ENCODE measurements at regions not wholly inside any gene's neighbourhood (a gene's known extent, or its start where the extent isn't known, plus 50 kb on each side); places are given as distances from the start of the nearest gene placed in this dataset.

DNA sequence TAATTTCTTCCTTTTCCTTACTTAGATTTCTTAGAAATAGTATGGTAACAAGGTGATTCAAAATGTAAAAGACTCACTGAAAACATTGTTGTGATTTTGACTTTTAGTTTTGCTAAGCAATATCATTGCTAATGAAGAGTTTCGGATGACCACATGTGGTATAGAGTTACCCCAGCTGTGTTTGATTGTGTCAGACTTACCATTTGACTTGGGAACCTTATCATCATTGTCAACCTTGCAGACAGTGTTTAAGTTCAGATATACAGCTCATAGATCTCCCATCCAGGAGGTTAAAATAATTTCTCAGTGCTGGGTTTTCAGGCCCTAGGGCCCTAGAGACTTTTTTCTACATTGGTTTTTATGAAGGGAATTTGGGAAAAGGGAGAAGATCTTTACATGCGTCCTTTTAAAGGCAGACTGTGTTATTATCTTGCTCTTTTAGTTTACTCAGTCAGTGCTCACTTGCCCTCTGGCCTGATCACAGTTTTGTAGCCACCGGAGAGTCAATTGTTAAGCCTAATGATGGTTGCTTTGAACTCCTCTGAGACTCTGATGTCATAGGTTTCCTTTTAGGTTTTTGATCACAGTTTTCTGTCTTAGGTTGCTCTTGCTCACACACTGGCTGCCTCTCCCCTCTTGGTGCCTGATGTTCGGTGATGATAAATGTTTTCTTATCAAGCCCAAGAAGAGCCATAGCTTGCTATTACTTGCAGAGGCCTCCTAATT is 133.5 kb upstream of the ZPLD1 start:
- no peak for DNase-seq (ENCODE audit: low read depth)
- H3K4me3 ChIP-seq (ENCODE audit: low read depth, low read length), result no peak overlapping the region
- TF ChIP-seq, protein P1, sequence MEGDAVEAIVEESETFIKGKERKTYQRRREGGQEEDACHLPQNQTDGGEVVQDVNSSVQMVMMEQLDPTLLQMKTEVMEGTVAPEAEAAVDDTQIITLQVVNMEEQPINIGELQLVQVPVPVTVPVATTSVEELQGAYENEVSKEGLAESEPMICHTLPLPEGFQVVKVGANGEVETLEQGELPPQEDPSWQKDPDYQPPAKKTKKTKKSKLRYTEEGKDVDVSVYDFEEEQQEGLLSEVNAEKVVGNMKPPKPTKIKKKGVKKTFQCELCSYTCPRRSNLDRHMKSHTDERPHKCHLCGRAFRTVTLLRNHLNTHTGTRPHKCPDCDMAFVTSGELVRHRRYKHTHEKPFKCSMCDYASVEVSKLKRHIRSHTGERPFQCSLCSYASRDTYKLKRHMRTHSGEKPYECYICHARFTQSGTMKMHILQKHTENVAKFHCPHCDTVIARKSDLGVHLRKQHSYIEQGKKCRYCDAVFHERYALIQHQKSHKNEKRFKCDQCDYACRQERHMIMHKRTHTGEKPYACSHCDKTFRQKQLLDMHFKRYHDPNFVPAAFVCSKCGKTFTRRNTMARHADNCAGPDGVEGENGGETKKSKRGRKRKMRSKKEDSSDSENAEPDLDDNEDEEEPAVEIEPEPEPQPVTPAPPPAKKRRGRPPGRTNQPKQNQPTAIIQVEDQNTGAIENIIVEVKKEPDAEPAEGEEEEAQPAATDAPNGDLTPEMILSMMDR (conservative IDR thresholded peaks at IDR 0.05; ENCODE audit: low read depth, low read length), result no peak

DNA sequence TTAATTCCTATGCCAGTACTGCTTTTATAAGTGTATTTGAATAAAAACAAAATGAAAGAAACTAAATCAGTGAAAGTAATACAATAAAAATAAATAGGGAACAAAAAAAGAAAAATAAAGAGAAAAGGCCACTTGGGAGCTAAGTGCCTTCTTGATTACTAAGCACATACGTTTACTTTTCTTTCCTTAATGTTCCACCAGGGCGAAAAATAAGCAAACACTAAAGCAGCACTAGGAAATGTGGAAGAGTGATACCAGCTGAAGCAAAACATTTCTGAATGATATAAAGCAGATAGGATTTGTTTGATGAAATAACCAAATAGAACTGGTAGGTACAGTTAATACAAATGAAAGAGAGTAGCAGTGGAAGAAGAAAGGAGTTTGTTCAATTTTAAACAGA is 132.8 kb upstream of the ZPLD1 start:
- no peak for DNase-seq (ENCODE audit: low read depth)

DNA sequence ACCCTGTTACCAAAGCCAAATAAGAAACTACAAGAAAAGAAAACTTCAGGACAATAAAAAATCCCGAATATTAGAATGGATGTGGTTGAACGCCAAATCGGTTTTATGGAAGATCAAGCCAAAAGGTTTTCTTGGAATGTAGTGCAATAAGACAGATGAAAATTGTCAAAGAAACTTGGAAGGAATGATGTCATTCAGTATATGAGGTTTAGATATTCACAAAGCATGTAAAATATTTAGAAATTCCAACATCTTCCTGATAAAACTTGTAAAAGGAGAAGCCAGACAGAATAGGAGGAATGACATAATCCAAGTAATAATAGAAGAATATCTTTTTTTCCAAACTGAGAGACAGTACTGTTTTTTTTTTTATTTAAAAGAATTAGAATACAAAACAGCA is 130.3 kb upstream of the ZPLD1 start:
- TF ChIP-seq, protein P1 (conservative IDR thresholded peaks at IDR 0.05; ENCODE audit: low read depth, low read length), result no peak
- no peak overlapping the region for H3K4me3 ChIP-seq (ENCODE audit: low read depth, low read length)
- no peak for DNase-seq (ENCODE audit: low read depth)

More for the DNA sequence above, 132.8 kb upstream of the ZPLD1 start:
- H3K4me3 ChIP-seq (ENCODE audit: low read depth, low read length), result no peak overlapping the region
- TF ChIP-seq, protein P1 (conservative IDR thresholded peaks at IDR 0.05; ENCODE audit: low read depth, low read length), result no peak

DNA sequence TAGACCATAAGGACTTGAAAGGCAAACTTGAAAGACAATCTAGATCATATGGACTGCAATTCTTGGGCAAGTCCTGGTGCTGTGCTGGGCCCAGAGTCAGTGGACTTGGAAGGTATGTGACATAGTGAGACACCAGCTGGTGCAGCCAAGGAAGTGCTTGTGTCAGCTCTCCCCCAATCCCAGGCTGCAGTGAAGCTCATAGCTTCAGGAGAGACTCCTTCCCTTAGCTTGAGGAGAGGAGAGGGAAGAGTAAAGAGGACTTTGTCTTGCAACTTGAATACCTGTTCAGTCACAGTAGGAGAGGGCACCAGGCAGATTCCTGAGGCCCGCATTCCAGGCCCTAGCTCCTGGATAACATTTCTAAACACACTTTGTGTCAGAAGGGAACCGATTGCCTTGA is 127.4 kb upstream of the ZPLD1 start:
- H3K4me3 ChIP-seq (ENCODE audit: low read depth, low read length), result no peak overlapping the region
- TF ChIP-seq, protein P1 (conservative IDR thresholded peaks at IDR 0.05; ENCODE audit: low read depth, low read length), result no peak
- no peak for DNase-seq (ENCODE audit: low read depth)

DNA sequence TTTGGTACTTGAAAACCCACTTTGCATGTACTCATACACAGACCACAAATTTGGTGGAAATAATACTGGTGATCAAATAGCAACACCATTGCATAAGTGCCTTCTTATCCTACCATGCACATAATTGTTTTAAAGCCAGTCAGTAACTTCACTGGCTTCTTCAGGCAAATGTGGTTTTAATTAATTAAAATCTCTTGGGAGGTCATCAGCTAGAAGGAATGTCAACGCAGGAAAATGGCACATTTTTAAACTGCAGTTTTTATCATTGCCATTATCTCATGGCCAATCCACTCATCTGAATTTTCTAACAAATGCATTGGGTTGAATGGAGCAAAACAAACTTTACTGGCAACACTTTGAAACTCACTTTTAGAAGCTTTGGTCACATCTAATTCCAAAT is 105.7 kb upstream of the ZPLD1 start:
- no peak for DNase-seq (ENCODE audit: low read depth)
- H3K4me3 ChIP-seq (ENCODE audit: low read depth, low read length), result no peak overlapping the region
- TF ChIP-seq, protein P1 (conservative IDR thresholded peaks at IDR 0.05; ENCODE audit: low read depth, low read length), result no peak

DNA sequence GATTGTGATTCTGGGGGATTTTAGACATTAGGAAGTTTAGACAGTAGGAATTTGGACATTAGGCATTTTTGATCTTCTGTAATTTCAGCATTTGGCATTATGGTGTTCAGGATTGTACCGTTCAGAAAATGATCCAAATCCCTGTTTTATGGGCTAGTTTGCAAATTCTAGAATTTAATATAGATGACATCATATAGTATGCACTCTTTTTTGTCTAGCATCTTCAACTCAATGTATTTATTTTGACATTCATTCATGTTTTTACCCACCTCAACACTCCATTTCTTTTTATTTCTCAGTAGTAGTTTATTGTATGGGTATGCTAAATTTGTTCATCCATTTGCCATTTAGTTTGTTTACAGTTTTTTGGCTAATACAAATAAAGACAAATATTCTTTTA is 105.3 kb upstream of the ZPLD1 start:
- TF ChIP-seq, protein P1 (conservative IDR thresholded peaks at IDR 0.05; ENCODE audit: low read depth, low read length), result no peak
- DNase-seq (ENCODE audit: low read depth), result no peak
- H3K4me3 ChIP-seq (ENCODE audit: low read depth, low read length), result no peak overlapping the region

DNA sequence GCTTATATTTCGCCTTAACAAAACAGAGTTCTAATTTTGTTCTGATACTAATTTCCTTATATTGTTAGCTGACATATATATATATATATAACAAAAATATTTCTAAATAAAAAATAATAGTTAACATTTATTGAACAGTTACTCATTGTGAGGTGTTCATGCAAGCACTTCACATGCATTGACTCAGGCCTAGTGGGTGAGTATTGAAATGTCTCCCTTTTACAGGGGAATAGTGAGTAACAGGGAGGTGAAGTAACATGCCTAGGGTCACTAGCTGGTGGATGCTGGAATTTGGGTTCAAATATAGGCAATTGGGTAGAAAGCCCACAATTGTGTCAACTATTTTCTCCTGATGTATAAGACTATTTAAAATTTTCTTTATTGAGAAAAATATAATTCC is 102.6 kb upstream of the ZPLD1 start:
- H3K4me3 ChIP-seq (ENCODE audit: low read depth, low read length), result no peak overlapping the region
- DNase-seq (ENCODE audit: low read depth), result no peak
- TF ChIP-seq, protein P1 (conservative IDR thresholded peaks at IDR 0.05; ENCODE audit: low read depth, low read length), result no peak
